ENCODE measurements at regions not wholly inside any gene's neighbourhood (a gene's known extent, or its start where the extent isn't known, plus 50 kb on each side); places are given as distances from the start of the nearest gene placed in this dataset.

DNA sequence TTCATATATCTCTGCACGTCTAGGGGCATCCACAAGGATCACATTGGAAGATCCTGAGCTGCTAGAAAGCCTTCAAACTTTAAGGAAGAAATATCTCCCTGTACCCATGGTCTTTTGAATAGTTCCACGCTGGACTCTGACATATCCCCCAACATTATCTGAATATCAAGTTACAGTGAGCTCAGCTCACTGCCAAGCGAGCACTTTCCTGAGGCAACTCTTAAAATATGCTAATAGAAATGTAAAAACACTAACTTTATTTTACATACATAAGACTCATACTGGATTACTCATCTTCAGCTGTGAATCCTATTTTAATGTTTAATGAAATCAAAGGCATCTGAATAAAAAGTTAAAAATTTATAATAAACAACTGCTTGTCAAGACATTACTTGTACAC is 420.2 kb upstream of the CCDC54 start:
- TF ChIP-seq, protein P1, sequence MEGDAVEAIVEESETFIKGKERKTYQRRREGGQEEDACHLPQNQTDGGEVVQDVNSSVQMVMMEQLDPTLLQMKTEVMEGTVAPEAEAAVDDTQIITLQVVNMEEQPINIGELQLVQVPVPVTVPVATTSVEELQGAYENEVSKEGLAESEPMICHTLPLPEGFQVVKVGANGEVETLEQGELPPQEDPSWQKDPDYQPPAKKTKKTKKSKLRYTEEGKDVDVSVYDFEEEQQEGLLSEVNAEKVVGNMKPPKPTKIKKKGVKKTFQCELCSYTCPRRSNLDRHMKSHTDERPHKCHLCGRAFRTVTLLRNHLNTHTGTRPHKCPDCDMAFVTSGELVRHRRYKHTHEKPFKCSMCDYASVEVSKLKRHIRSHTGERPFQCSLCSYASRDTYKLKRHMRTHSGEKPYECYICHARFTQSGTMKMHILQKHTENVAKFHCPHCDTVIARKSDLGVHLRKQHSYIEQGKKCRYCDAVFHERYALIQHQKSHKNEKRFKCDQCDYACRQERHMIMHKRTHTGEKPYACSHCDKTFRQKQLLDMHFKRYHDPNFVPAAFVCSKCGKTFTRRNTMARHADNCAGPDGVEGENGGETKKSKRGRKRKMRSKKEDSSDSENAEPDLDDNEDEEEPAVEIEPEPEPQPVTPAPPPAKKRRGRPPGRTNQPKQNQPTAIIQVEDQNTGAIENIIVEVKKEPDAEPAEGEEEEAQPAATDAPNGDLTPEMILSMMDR (IDR thresholded peaks at IDR 0.05; ENCODE audit: borderline replicate concordance, extremely low read depth, low read length, poor library complexity, severe bottlenecking) = no peak
- TF ChIP-seq EZH2 (IDR thresholded peaks at IDR 0.05; ENCODE audit: borderline replicate concordance, low read depth, low read length, severe bottlenecking) = no peak
